KOPT-K1 (cell line): ENCODE measurements at regions not wholly inside any gene's neighbourhood (a gene's known extent, or its start where the extent isn't known, plus 50 kb on each side); places are given as distances from the start of the nearest gene placed in this dataset.
"Not testable (repeated sequence)": the region's sequence is repeated elsewhere in the genome, so short reads cannot be mapped to it uniquely, and the experiment has no call there.

Experiments used
- H3K27ac ChIP-seq: fragments of 200-600 bp; sonication (generic); 2 replicates; pipeline ENCODE4 v1.5.1; 2016; ENCODE audit warnings: antibody characterized with exemption, mild to moderate bottlenecking, low read depth, low read length; ENCODE audit not compliant: poor library complexity, severe bottlenecking
- H3K36me3 ChIP-seq: fragments of 200-600 bp; sonication (generic); 2 replicates; pipeline ENCODE4 v1.5.1; 2017; ENCODE audit warnings: antibody characterized with exemption, mild to moderate bottlenecking, low read length, moderate library complexity; ENCODE audit not compliant: insufficient read depth
- H3K9me3 ChIP-seq: fragments of 200-600 bp; sonication (generic); 2 replicates; pipeline ENCODE4 v1.5.1; 2017; ENCODE audit warnings: antibody characterized with exemption, low read length, mild to moderate bottlenecking; ENCODE audit not compliant: insufficient read depth, poor library complexity, severe bottlenecking

DNA sequence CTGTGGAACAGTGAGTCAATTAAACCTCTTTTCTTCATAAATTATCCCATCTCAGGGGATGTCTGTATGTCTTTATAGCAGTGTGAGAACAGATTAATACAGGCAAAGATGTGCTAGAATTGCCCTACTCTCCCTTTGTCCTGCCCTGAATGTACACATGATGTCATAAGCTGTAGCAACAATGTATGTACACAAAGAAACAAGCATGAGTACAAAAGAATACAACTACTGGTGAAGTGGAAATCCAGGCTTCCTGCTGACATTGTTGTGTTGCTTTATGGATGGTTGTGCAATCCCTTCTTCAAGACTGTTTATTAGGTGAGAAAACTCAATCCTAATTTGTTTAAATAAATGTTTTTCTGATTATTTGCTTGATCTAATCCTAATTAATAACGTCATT lies 446.6 kb downstream of the DSC3 start:
- Histone ChIP-seq H3K27ac (no peak overlapping the region), H3K36me3 (no peaks in the 10 kb centered on the region), H3K9me3 (no peaks in the 10 kb centered on the region)

GRCh38 chr18:30594911-30595310 lies 447.6 kb downstream of the DSC3 start:
- not testable (repeated sequence) for H3K9me3 ChIP-seq, H3K27ac ChIP-seq, H3K36me3 ChIP-seq

DNA sequence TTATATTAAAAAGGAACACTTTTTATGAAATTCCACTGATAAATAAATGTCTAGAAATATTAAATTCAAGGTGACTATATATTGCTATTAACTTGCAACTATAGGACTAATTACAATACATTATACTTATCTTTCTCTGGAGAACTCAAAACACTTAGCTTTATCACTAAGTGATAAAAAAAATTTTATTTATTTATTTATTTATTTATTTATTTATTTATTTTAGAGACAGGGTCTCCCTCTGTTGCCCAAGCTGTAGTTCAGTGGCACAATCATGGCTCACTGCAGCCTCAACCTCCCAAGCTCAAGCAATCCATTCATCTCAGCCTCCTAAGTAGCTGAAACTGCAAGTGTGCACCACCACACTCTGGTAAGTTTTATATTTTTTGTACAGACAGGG lies 451.1 kb downstream of the DSC3 start:
- H3K36me3 ChIP-seq: no peaks in the 10 kb centered on the region
- H3K9me3 ChIP-seq: no peaks in the 10 kb centered on the region
- no peak overlapping the region for H3K27ac ChIP-seq

DNA sequence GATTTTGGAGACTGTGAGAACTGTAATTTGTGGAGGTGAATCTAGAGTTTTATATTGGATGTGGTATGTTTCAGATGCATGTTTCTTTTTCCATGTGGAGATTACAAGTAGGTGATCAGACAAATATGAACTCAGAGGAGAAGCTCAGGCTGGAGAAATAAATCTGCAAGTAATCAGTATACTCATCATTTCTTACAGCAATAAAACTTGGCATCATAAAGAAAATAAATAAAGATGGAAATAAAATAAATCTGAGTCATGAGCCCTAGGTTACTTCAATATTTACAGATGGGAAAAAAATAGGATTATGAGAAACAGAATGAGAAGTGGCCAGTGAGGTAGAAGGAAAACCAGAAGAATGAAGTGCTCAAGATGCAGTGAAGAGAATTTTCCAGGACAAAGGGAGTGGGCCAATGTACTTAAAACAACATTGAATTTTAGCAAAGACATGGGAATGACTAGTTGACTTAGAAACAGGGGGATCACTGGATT lies 453.8 kb downstream of the DSC3 start:
- Histone ChIP-seq H3K27ac (no peak overlapping the region), H3K36me3 (no peaks in the 10 kb centered on the region), H3K9me3 (no peaks in the 10 kb centered on the region)

- no peak overlapping the region for H3K27ac ChIP-seq
- H3K36me3 ChIP-seq: no peaks in the 10 kb centered on the region
- H3K9me3 ChIP-seq: no peaks in the 10 kb centered on the region
Measured at GRCh38 chr18:30583768-30584167, 458.8 kb downstream of the DSC3 start.

- Histone ChIP-seq H3K9me3 (no peaks in the 10 kb centered on the region), H3K27ac (no peak overlapping the region), H3K36me3 (no peaks in the 10 kb centered on the region)
Measured at GRCh38 chr18:30582078-30582477, 460.5 kb downstream of the DSC3 start.

DNA sequence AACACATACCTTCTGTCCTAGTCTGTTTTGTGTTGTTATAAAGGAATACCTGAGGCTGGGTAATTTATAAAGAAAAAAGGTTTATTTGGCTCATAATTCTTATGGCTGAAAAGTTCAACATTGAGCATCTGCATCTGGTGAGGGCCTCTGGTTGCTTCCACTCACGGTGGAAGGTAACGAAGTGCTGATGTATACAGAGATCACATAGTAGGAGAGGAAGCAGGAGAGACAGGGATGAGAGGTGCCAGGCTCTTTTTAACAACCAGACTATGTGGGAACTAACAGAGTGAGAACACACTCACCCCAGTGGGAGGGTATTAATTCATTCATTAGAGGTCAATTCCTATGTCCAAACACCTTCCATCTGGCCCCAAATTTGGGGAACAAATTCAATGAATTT lies 463.8 kb downstream of the DSC3 start:
- H3K27ac ChIP-seq: no peak overlapping the region
- no peaks in the 10 kb centered on the region for H3K9me3 ChIP-seq
- H3K36me3 ChIP-seq: no peaks in the 10 kb centered on the region

DNA sequence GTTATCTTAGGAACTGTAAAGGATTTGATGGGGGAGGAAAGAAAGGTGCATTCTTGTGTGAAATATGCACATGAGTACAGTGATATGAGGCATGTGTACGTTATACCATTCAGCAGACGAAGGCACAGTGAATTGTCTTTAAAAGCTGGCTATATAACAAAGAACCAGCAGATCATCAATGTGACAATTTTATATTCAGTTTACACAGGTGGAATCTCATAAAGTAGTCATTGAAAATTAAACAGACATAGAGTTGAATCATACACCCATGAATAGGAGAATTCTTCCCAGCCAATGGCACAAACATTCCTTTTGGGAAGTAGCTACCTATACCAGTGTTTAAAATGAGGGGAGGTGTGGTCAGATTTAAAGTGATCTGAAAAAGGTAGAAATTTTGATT lies 470.3 kb downstream of the DSC3 start:
- no peak overlapping the region for H3K27ac ChIP-seq
- no peaks in the 10 kb centered on the region for H3K36me3 ChIP-seq
- no peaks in the 10 kb centered on the region for H3K9me3 ChIP-seq

DNA sequence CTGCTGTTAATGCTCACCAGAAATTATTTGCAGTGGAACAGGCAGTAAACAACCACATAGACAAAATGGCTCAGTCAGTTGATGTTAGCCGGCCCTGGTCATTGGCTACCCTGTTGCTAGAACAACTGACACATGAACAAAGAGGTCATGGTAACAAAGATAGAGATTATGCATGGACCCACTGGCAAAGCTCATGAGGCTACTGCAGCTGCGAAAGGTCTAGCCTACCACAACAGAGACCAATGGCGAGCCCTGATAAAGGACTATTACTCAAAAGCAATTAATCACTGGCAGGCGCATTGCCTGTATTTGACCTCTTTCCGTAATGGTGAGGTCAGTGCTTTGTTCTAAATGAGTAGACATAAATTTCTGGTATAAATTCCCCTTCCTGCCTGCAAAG lies 474.2 kb downstream of the DSC3 start:
- no peak overlapping the region for H3K27ac ChIP-seq
- no peaks in the 10 kb centered on the region for H3K36me3 ChIP-seq
- H3K9me3 ChIP-seq: no peaks in the 10 kb centered on the region

GRCh38 chr18:30566877-30567276 lies 475.7 kb downstream of the DSC3 start:
- Histone ChIP-seq H3K27ac (no peak overlapping the region), H3K9me3 (no peaks in the 10 kb centered on the region), H3K36me3 (no peaks in the 10 kb centered on the region)

GRCh38 chr18:30562231-30562630 lies 480.3 kb downstream of the DSC3 start:
- H3K36me3 ChIP-seq: no peaks in the 10 kb centered on the region
- H3K27ac ChIP-seq: no peak overlapping the region
- H3K9me3 ChIP-seq: no peaks in the 10 kb centered on the region

DNA sequence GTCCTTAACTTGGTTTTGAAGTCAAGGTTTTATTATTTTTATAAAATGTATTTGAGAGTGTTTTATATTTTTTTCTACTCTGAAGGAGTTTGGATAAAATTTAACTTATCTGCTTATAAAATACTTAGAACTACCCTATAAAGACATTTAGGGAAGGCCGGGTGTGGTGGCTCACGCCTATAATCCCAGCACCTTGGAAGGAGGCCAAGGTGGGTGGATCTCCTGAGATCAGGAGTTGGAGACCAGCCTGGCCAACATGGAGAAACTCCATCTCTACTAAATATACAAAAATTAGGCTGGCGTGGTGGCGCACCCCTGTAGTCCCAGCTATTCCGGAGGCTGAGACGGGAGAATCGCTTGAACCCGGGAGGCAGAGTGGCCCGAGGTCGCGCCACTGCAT lies 486.4 kb downstream of the DSC3 start:
- no peak overlapping the region for H3K27ac ChIP-seq
- H3K36me3 ChIP-seq: no peaks in the 10 kb centered on the region
- no peaks in the 10 kb centered on the region for H3K9me3 ChIP-seq

DNA sequence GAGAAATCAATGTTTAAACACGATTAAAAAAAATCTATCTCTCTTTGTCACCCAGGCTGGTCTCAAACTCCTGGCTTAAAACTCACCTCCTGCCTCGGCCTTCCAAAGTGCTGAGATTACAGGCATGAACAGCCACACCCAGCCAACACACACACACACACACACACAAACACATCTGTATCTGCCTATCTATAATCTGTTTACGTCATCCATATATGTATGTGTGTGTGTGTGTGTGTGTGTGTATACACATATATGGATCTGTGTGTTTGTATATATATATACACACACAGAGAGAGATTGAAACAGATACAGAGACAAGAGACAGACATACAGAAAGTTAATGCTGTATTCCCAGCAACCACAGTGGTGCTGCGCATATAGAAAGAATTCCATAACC lies 497.1 kb downstream of the DSC3 start:
- H3K9me3 ChIP-seq: no peaks in the 10 kb centered on the region

DNA sequence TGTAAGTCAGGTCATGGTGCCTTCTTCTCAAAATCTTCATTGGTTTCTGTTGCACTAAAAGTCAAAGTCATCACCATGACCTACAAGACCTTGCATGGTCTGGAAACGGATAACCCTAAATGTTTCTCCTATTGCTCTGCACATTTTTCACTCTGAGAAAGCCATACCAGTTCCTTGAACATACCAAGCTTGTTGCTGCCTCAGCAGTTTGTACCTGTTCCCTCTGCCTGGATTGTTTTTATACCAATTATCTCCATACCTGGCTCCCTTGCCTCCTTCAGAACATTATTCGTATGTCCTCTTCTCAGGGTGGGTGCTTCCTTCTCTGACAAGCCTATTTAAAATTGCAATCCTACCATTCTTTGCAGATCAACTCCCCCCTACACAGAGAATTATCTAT lies 498.4 kb downstream of the DSC3 start:
- no peak overlapping the region for H3K27ac ChIP-seq
- H3K36me3 ChIP-seq: no peaks in the 10 kb centered on the region
- no peaks in the 10 kb centered on the region for H3K9me3 ChIP-seq

More for the DNA sequence above, 497.1 kb downstream of the DSC3 start:
- no peaks in the 10 kb centered on the region for H3K36me3 ChIP-seq
- H3K27ac ChIP-seq: no peak overlapping the region

DNA sequence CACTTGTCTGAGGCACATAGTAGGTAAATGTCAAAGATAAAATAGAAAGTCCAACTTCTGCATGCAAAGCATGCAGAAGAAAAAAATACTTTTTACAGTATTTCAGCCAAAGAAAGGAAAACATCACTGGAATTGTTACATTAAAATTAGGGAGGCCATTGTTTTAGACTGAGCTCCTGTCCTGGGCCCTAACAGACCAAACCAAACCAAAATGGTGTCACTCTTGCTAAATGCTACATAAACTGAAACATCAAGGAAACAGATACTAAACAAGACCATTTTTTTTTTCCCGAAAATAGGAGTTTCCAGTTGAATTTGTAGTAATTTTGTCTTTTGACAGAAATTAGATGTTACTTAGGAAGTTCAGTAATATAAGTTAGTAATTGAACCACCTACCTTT lies 508.8 kb downstream of the DSC3 start:
- Histone ChIP-seq H3K36me3 (no peaks in the 10 kb centered on the region), H3K9me3 (no peaks in the 10 kb centered on the region), H3K27ac (no peak overlapping the region)

DNA sequence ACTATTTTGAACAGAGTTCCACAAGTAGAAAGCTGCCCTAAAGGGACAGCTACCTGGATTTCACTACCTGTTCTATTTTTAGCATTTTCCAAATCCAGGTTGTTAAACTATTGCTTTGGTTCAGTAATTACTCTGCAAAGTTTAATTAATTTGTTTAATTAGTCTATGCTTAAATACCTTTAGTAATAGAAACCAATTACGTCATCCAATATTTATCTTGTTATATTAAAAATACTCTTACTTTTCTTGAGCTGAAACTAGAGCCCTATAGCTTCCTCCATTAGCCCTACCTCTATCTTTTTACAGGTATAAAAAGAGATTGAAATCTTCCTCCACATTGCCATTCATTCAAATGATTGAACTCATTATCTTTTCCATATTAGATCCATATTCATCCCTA lies 514.6 kb downstream of the DSC3 start:
- Histone ChIP-seq H3K36me3 (no peaks in the 10 kb centered on the region), H3K27ac (no peak overlapping the region), H3K9me3 (no peaks in the 10 kb centered on the region)

DNA sequence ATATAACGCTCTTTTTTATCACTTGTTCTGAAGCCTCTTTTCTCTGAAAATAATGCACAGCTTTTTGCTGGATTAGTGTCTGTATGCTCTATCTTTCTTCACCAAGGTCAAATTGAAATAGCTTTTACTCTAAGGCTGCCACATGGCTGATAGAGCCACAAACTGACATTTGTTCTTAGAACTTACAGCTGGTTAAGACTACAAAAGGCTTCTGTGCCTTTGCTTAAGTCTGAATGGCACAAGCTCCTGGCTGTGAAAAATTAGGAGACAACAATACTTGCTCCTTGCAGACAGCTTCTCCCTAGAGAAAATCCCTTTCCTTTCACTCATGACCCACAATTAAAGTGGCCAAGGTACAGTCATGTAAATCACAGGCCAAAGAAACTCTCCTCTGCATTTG lies 515.3 kb downstream of the DSC3 start:
- no peaks in the 10 kb centered on the region for H3K9me3 ChIP-seq
- H3K36me3 ChIP-seq: no peaks in the 10 kb centered on the region
- H3K27ac ChIP-seq: no peak overlapping the region
